HepG2 (cell line): ENCODE measurements at regions not wholly inside any gene's neighbourhood (a gene's known extent, or its start where the extent isn't known, plus 50 kb on each side); places are given as distances from the start of the nearest gene placed in this dataset.

ENCODE experiments used
- ATAC-seq: fragments of 200-7000 bp; cut with Tn5 transposase; 3 replicates; pipeline ENCODE4 v1.9.1; 2020; ENCODE audit warnings: mild to moderate bottlenecking, moderate library complexity
- BruUV-seq: library from RNA; stranded (reverse); fragments of 400-500 nt; replicated peaks from 2 replicates; lab custom pipeline; 2021; lab: Mats Ljungman, UMichigan
- CTCF ChIA-PET: fragments of 300-600 bp; formaldehyde crosslinking; extraction: SDS; loops from one replicate; lab custom pipeline; 2021; ENCODE audit warnings: low total read pairs, inconsistent platforms, low intra/inter-chr PET ratio; lab: Yijun Ruan, JAX
- POLR2A ChIA-PET: fragments of 350-600 bp; sonication (Branson Sonifier 250); formaldehyde crosslinking; loops from one replicate; lab custom pipeline; 2020; ENCODE audit warnings: antibody characterized with exemption, inconsistent platforms; lab: Yijun Ruan, JAX
- DNase-seq: peaks from one replicate; pipeline ENCODE4 v3.0.0-alpha.2; 2015; ENCODE audit warnings: low spot score
- FAIRE-seq: peaks from 3 replicates; lab custom pipeline; 2011; peaks lifted over from hg19 to GRCh38; lab: Jason Lieb, UNC
- H2AFZ ChIP-seq: one replicate; pipeline ENCODE4 v1.6.1; 2011; ENCODE audit warnings: low read length, inconsistent platforms
- H3K27ac ChIP-seq: fragments of 300-600 bp; 3 replicates; pipeline ENCODE4 v1.8.0; 2011; ENCODE audit warnings: mixed run types, mild to moderate bottlenecking, mixed read lengths, low read length, inconsistent platforms; ENCODE audit not compliant: insufficient read depth; ENCODE audit errors: extremely low read length
- H3K27me3 ChIP-seq, 2 experiments: fragments of 200-600 bp in 1 of 2; 2 replicates in 1 of 2; 3 replicates in 1 of 2; pipeline versions ENCODE4 v1.6.0 to v1.8.0; 2011; ENCODE audit warnings: low read length in 2 of 2, mild to moderate bottlenecking in 2 of 2, moderate library complexity in 2 of 2, inconsistent platforms in 1 of 2; ENCODE audit not compliant: insufficient read depth in 2 of 2, control insufficient read depth in 1 of 2
- H3K36me3 ChIP-seq, 2 experiments: fragments of 200-600 bp in 1 of 2; replicated peaks in 1 of 2; 2 replicates in 1 of 2; 3 replicates in 1 of 2; pipeline versions ENCODE4 v1.5.1 to v1.8.0; 2011; ENCODE audit warnings: low read length in 2 of 2, inconsistent platforms in 1 of 2; ENCODE audit not compliant: insufficient read depth in 2 of 2, control insufficient read depth in 1 of 2
- H3K4me1 ChIP-seq: 2 replicates; pipeline ENCODE4 v1.5.1; 2012; ENCODE audit warnings: low read length, inconsistent platforms; ENCODE audit not compliant: insufficient read depth
- H3K4me2 ChIP-seq: 2 replicates; pipeline ENCODE4 v1.6.0; 2011; ENCODE audit warnings: low read depth, low read length, inconsistent platforms
- H3K4me3 ChIP-seq, 3 experiments: fragments of 200-600 bp in 1 of 3; sonication (generic), shearing (Covaris generic) in 1 of 3; replicated peaks in 1 of 3; 2 replicates each; pipeline ENCODE4 v1.5.1; 2011 to 2016; ENCODE audit warnings: low read length in 3 of 3, inconsistent platforms in 2 of 3, low read depth in 2 of 3, mild to moderate bottlenecking in 2 of 3, control low read depth in 1 of 3, mixed read lengths in 1 of 3; ENCODE audit not compliant: insufficient read depth in 1 of 3
- H3K79me2 ChIP-seq: one replicate; pipeline ENCODE4 v1.6.1; 2011; ENCODE audit warnings: low read length, inconsistent platforms; ENCODE audit not compliant: insufficient read depth
- H3K9ac ChIP-seq: 2 replicates; pipeline ENCODE4 v1.6.0; 2011; ENCODE audit warnings: mild to moderate bottlenecking, low read depth, low read length, inconsistent platforms; ENCODE audit not compliant: insufficient read depth
- H3K9me3 ChIP-seq: 2 replicates; pipeline ENCODE4 v1.5.1; 2012; ENCODE audit warnings: mild to moderate bottlenecking, low read length
- H4K20me1 ChIP-seq: 2 replicates; pipeline ENCODE4 v1.6.0; 2011; ENCODE audit warnings: inconsistent platforms, mild to moderate bottlenecking, low read length, moderate library complexity; ENCODE audit not compliant: insufficient read depth
- NAIF1 ChIP-seq: sonication (generic); formaldehyde crosslinking; IDR thresholded peaks from 2 replicates; pipeline ENCODE4 v1.5.0; 2020; ENCODE audit warnings: mild to moderate bottlenecking, missing genetic modification reagents, borderline replicate concordance
- RNF2 ChIP-seq: fragments of 450-650 bp; conservative IDR thresholded peaks from 2 replicates; pipeline ENCODE4 v1.6.1; 2016; ENCODE audit warnings: low read depth
- ZNF143 ChIP-seq: sonication (generic); formaldehyde crosslinking; IDR thresholded peaks from 2 replicates; pipeline ENCODE4 v1.4.0; 2020; ENCODE audit warnings: missing genetic modification reagents
- ZSCAN12 ChIP-seq: sonication (generic); formaldehyde crosslinking; IDR thresholded peaks from 2 replicates; pipeline ENCODE4 v1.9.0; 2021; ENCODE audit warnings: mild to moderate bottlenecking, missing genetic modification reagents
- WGBS: methylation state at CpG from one replicate; pipeline ENCODE4 v1.1.6; 2017; ENCODE audit warnings: low lambda C conversion rate; 5-methylcytosine and 5-hydroxymethylcytosine counted together
- in situ Hi-C: cut with HindIII; loops from 2 replicates; pipeline ENCODE4 v1.10.0; 2017; ENCODE audit warnings: low pct_unique_long_range_greater_than_20kb; ENCODE audit not compliant: extremely low pct_ligation_motif_present
- intact Hi-C: fragments of 100-400 bp; cut with micrococcal nuclease; formaldehyde crosslinking; loops from one replicate; pipeline ENCODE4 v1.10.0; 2022; ENCODE audit not compliant: unreplicated experiment
- TF ChIP-seq, protein P1 (sequence below): sonication (generic); formaldehyde crosslinking; IDR thresholded peaks from 2 replicates; pipeline ENCODE4 v1.9.0; 2021; ENCODE audit warnings: mild to moderate bottlenecking, missing genetic modification reagents
- TF ChIP-seq, protein P2 (sequence below): IDR thresholded peaks from 2 replicates; pipeline ENCODE4 v1.6.1; 2012; ENCODE audit warnings: low read length, improper control_type of control experiment

DNA sequence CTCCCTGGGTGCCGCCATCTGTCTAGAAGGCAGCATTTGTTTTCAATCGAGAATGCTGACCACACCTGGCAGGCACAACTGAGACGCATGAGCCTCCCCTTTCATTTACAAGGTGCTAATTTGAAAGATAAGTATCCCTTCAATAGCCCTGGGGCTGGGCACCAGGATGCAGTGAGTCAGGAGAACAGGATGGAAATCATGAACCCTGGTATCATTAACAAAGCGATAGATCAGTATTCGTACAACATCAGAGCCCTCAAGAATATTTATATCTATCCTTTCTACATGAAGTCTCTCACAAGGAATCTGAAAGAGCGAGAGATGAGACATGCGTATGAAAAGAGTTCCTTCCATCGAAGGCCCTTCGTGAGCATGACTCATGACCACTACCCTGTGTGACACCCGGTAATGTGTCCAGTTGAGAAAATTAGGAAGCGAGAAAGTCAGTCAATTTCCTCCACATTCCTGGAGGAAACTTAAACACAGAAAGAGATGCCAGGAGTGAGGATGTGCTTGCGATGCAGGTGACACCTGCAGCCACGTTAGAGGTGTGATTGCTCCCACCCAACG lies 123.1 kb upstream of the PITRM1 start:
- 51% methylated on average over 14 of the region's 14 CpGs for WGBS
- no peak for DNase-seq
- Histone ChIP-seq H3K27me3 (peaks cover 0 to 50% of the 10 kb centered on the region in 2 experiments; a peak in 4 of 5 replicates), H3K4me3 (no peak overlapping the region), H3K9me3 (no peaks in the 10 kb centered on the region), H3K36me3 (no peaks in the 10 kb centered on the region), H2AFZ (no peak overlapping the region), H3K4me2 (no peak overlapping the region), H3K27ac (no peak overlapping the region), H4K20me1 (no peaks in the 10 kb centered on the region), H3K4me1 (0 out of 2 replicates have a peak, but pooled peaks cover 6% of the 10 kb centered on the region), H3K9ac (no peak overlapping the region), H3K79me2 (no peaks in the 10 kb centered on the region)
- CTCF ChIA-PET = no interaction called here
- no peak for FAIRE-seq
- no peak for ATAC-seq
- intact Hi-C loops (no loop called here), in situ Hi-C loops (no loop called here)
- no TSS peak for BruUV-seq
- POLR2A ChIA-PET = no interaction called here
- TF ChIP-seq NAIF1 (no peak), ZSCAN12 (CRISPR knock-in tag) (no peak)

GRCh38 chr10:3294919-3295581 lies 122.5 kb upstream of the PITRM1 start:
- ATAC-seq (peak; percentile 85), DNase-seq (peak; percentile 26), FAIRE-seq (peak; percentile 42)
- Histone ChIP-seq H3K4me3 (no peak overlapping the region), H3K4me1 (0 out of 2 replicates have a peak, but pooled peaks cover 6% of the 10 kb centered on the region), H2AFZ (no peak overlapping the region), H4K20me1 (no peaks in the 10 kb centered on the region), H3K4me2 (no peak overlapping the region), H3K36me3 (no peaks in the 10 kb centered on the region), H3K27me3 (peaks cover 0 to 43% of the 10 kb centered on the region in 2 experiments; a peak in 4 of 5 replicates), H3K79me2 (no peaks in the 10 kb centered on the region), H3K9me3 (no peaks in the 10 kb centered on the region), H3K9ac (no peak overlapping the region), H3K27ac (no peak overlapping the region)
- WGBS = 2% methylated on average over 13 of the region's 14 CpGs
- in situ Hi-C loops = no loop called here
- BruUV-seq = no TSS peak
- intact Hi-C loops = no loop called here
- ChIA-PET POLR2A (no interaction called here), CTCF (no interaction called here)
- TF ChIP-seq ZNF143 (CRISPR knock-in tag) (no peak), RNF2 (peak; percentile 64; the same call in 1 of the 2 replicates)
- TF ChIP-seq, protein P1, sequence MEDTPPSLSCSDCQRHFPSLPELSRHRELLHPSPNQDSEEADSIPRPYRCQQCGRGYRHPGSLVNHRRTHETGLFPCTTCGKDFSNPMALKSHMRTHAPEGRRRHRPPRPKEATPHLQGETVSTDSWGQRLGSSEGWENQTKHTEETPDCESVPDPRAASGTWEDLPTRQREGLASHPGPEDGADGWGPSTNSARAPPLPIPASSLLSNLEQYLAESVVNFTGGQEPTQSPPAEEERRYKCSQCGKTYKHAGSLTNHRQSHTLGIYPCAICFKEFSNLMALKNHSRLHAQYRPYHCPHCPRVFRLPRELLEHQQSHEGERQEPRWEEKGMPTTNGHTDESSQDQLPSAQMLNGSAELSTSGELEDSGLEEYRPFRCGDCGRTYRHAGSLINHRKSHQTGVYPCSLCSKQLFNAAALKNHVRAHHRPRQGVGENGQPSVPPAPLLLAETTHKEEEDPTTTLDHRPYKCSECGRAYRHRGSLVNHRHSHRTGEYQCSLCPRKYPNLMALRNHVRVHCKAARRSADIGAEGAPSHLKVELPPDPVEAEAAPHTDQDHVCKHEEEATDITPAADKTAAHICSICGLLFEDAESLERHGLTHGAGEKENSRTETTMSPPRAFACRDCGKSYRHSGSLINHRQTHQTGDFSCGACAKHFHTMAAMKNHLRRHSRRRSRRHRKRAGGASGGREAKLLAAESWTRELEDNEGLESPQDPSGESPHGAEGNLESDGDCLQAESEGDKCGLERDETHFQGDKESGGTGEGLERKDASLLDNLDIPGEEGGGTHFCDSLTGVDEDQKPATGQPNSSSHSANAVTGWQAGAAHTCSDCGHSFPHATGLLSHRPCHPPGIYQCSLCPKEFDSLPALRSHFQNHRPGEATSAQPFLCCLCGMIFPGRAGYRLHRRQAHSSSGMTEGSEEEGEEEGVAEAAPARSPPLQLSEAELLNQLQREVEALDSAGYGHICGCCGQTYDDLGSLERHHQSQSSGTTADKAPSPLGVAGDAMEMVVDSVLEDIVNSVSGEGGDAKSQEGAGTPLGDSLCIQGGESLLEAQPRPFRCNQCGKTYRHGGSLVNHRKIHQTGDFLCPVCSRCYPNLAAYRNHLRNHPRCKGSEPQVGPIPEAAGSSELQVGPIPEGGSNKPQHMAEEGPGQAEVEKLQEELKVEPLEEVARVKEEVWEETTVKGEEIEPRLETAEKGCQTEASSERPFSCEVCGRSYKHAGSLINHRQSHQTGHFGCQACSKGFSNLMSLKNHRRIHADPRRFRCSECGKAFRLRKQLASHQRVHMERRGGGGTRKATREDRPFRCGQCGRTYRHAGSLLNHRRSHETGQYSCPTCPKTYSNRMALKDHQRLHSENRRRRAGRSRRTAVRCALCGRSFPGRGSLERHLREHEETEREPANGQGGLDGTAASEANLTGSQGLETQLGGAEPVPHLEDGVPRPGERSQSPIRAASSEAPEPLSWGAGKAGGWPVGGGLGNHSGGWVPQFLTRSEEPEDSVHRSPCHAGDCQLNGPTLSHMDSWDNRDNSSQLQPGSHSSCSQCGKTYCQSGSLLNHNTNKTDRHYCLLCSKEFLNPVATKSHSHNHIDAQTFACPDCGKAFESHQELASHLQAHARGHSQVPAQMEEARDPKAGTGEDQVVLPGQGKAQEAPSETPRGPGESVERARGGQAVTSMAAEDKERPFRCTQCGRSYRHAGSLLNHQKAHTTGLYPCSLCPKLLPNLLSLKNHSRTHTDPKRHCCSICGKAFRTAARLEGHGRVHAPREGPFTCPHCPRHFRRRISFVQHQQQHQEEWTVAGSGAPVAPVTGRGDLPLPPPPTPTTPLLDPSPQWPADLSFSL (CRISPR knock-in tag) = peak; percentile 56; the same call in 1 of the 2 replicates
- TF ChIP-seq, protein P2, sequence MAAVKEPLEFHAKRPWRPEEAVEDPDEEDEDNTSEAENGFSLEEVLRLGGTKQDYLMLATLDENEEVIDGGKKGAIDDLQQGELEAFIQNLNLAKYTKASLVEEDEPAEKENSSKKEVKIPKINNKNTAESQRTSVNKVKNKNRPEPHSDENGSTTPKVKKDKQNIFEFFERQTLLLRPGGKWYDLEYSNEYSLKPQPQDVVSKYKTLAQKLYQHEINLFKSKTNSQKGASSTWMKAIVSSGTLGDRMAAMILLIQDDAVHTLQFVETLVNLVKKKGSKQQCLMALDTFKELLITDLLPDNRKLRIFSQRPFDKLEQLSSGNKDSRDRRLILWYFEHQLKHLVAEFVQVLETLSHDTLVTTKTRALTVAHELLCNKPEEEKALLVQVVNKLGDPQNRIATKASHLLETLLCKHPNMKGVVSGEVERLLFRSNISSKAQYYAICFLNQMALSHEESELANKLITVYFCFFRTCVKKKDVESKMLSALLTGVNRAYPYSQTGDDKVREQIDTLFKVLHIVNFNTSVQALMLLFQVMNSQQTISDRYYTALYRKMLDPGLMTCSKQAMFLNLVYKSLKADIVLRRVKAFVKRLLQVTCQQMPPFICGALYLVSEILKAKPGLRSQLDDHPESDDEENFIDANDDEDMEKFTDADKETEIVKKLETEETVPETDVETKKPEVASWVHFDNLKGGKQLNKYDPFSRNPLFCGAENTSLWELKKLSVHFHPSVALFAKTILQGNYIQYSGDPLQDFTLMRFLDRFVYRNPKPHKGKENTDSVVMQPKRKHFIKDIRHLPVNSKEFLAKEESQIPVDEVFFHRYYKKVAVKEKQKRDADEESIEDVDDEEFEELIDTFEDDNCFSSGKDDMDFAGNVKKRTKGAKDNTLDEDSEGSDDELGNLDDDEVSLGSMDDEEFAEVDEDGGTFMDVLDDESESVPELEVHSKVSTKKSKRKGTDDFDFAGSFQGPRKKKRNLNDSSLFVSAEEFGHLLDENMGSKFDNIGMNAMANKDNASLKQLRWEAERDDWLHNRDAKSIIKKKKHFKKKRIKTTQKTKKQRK = no peak
